ENCODE measurements at regions not wholly inside any gene's neighbourhood (a gene's known extent, or its start where the extent isn't known, plus 50 kb on each side); places are given as distances from the start of the nearest gene placed in this dataset.
"Not testable (repeated sequence)": the region's sequence is repeated elsewhere in the genome, so short reads cannot be mapped to it uniquely, and the experiment has no call there.

- no peak for DNase-seq
Observed at GRCh38 chr15:69685512-69686452, 233.2 kb downstream of the RPLP1 start.

GRCh38 chr15:69686626-69687025 lies 234.0 kb downstream of the RPLP1 start:
- DNase-seq = no peak

DNA sequence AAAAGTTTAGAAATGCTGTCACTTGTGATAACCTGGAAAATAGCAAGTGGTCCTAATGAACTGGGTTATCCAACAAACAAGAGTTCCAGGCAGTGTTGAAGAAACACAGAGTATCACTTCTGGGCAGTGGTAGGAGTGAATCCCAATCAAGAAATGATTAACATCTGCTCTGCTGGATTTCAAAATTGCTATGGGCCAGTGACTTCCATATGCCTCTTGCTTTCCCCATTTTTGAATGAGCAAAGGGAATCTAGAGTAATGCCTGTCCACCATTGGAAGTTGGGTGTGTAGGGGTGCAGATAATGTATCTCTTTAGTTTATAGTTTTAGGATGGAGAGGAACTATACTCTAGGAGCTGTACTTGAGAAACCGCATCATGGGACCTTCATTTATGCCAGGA lies 236.5 kb downstream of the RPLP1 start:
- no peak for DNase-seq

- no peak for DNase-seq
Observed at GRCh38 chr15:69691307-69692015, 238.8 kb downstream of the RPLP1 start.

DNA sequence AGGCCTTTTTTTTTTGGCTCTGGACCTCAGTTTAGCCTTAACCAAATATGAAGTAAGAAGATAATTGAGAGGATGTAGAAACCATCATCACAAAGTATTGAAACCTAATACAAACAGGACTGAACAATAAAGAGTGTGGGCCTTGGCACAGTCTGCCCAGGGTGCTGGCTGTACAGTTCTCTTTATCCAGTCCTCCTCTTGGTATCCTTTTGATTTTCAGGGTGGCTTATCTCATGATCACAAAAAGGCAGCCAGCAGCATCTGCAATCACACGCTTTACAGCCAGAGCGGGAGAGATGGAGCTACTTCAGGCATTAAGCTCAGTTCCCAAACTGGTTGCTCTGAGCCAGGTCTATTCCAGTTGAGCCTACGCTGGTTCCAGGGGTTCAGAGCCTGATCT lies 239.7 kb downstream of the RPLP1 start:
- no peak for DNase-seq

- DNase-seq = no peak
Observed at GRCh38 chr15:69693059-69693458, 240.4 kb downstream of the RPLP1 start.

DNA sequence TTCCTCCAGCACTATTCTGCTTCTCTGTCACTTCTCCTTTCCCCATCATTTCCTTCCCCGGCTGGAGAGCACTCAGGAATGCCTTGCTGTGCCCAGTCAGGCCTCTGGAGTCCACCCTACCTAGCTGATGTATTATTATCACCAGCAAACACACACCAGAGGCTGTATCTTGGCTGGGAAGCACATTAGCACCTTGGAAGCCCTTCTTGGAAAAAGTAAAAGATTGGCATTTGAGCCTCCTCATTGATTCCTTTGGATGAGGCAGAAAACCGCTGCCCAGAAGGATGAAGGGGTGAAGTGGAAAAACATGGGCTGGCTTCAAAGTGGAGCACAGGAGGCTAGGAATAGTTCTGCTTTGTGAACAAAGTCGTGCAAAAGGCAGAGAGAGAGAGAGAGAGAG lies 244.3 kb downstream of the RPLP1 start:
- DNase-seq = no peak

DNA sequence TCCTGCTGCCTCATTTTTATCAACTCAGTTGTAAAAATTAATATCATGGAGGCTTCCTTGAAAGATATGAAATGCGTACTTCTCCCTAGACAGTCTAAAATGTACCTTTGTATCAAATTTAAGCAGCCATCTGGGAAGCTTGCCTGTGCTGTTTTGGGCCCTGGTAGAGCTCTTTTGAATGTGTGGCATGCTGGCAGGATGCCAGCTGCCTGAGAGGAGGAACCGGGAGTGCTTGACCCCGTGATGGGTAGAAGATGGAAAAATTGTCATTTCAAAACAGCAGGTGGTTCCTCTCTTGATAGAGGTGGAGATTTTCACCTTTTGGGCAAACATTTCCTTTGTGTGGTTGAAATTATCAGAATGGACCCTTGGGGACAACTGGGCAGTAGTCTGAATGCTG lies 245.3 kb downstream of the RPLP1 start:
- no peak for DNase-seq

DNA sequence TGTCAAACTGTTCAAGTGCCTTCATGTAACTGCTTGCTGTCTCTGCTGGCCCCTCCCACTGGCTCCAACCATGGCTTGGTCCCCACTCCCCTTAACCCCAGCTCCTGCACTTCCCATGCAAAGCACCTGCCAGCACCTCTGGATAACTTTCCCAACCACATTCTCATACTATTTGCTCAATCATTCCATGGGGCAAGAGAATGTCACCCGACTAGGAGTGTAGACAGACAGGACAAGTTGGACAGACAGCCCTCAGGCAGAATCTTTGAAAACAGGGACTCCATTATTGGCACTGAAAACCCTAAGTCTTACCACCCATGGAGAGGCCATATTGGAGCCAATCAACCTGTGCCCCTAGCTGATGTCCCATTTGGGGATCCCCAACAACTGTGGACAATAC lies 246.5 kb downstream of the RPLP1 start:
- DNase-seq = no peak

- no peak for DNase-seq
Observed at GRCh38 chr15:69700380-69700779, 247.8 kb downstream of the RPLP1 start.

- no peak for DNase-seq
Observed at GRCh38 chr15:69701198-69701597, 248.6 kb downstream of the RPLP1 start.

GRCh38 chr15:69703532-69704187 lies 251.0 kb downstream of the RPLP1 start:
- DNase-seq = no peak

- DNase-seq = no peak
Observed at GRCh38 chr15:69704229-69704628, 251.6 kb downstream of the RPLP1 start.

DNA sequence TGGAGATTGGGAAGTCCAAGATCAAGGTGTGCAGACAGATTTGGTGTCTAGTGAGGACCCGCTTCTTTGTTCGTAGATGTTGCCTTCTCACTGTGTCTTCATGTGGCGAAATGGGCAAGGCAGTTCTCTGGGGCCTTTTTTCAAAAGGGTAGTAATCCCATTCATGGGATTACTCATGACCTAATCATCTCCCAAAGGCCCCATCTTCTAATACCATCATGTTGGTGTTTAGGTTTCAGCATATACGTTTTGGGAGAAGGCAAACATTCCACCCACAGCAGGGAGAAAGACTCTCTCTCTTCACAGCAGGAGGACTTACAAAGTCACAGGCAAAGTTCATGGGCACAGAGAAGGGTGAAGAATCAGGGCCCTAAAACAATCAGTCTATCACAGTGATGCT lies 252.1 kb downstream of the RPLP1 start:
- no peak for DNase-seq

DNA sequence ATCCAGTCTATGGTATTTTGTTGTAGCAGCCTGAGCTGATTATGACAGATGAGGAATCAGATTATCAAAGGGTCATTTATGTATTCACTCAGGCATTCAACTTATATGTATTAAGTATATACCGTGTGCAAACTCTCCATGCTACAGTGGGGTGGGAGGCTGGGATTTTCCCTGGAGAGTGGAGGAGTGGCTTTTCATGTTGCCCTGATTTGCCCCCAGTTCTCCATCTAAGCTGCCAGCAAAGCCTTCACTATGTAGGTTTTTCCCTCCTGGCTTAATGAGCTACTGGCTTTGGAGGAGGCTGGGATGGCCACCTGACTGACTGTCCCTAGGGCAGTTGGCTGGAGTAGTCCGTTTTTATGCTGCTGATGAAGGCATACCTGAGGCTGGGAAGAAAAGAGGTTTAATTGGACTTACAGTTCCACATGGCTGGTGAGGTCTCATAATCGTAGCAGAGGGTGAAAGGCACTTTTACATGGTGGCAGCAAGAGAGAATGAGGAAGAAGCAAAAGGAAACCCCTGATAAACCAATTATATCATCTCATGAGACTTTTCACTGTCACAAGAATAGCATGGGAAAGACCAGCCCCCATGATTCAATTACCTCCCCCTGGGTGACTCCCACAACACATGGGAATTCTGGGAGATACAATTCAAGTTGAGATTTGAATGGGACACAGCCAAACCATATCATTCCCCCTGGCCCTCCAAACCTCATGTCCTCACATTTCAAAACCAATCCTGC lies 253.9 kb downstream of the RPLP1 start:
- DNase-seq = no peak

DNA sequence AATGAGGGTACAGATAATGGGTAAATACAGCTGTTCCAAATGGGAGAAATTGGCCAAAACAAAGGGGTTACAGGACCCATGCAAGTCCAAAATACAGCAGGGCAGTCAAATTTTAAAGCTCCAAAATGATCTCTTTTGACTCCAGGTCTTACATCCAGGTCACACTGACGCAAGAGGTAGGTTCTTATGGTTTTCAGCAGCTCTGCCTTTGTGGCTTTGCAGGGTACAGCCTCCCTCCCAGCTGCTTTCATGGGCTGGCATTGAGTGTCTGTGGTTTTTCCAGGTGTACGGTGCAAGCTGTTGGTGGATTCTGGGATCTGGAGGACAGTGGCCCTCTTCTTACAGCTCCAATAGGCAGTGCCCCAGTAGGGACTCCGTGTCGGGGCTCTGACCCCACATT lies 254.6 kb downstream of the RPLP1 start:
- DNase-seq = not testable (repeated sequence)

DNA sequence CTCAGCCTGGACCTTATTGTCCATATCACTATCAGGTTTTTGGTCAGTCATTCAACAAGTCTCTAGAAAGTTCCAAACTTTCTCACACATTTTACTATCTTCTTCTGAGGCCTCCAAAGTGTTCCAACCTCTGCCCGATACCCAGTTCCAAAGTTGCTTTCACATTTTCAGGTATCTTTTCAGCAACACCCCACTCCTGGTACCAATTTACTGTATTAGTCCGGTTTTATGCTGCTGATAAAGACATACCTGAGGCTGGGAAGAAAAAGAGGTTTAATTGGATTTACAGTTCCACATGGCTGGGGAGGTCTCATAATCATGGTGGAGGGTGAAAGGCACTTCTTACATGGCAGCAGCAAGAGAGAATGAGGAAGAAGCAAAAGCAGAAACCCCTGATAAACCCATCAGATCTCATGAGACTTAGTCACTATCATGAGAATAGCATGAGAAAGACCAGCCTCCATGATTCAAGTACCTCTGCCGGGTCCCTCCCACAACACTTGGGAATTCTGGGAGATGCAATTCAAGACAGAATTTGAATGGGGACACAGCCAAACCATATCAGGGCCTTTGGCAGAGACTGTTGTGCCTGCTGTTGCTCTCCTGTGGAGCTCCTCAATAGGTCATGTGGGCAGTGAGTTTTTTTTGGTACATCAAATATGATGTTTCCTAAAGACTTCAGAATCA lies 256.0 kb downstream of the RPLP1 start:
- not testable (repeated sequence) for DNase-seq

GRCh38 chr15:69712991-69713390 lies 260.4 kb downstream of the RPLP1 start:
- DNase-seq = no peak

GRCh38 chr15:69713726-69714559 lies 261.3 kb downstream of the RPLP1 start:
- no peak for DNase-seq

DNA sequence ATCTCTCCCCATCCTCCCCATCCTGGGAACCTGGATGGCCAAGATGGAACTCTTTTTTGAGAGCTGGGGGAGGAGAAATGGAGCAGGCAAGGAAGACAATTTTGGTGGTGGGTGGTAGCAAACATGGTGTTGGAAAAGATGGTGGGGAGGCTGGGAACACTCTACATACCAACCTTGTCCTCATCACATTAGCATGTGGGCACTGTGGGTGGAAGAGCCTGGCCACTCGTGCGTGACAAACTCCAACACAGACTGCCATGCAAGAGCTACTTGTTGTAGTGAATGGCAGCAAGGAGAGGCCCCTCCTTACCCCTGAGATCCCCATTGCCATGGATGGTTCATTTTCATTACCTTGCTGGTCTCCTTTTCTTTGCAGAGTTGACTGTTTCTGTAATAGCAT lies 262.6 kb downstream of the RPLP1 start:
- DNase-seq = no peak

- no peak for DNase-seq
Observed at GRCh38 chr15:69718436-69718835, 265.8 kb downstream of the RPLP1 start.

All from GOT3 (cell line).